Fibroblast of lung (primary cell): ENCODE measurements at regions not wholly inside any gene's neighbourhood (a gene's known extent, or its start where the extent isn't known, plus 50 kb on each side); places are given as distances from the start of the nearest gene placed in this dataset.
A peak's percentile ranks its signal among the peaks of the same experiment; 100 is the strongest.

Experiments
- DNase-seq, 2 donors: peaks; one replicate each; pipeline versions ENCODE4 v3.0.0 to v3.0.0-alpha.2; 2010; ENCODE audit warnings: low read depth in 2 of 2
- H2AFZ ChIP-seq: 2 replicates; pipeline ENCODE4 v1.5.1; 2012; ENCODE audit warnings: low read length, control low read depth, inconsistent platforms
- H3K27ac ChIP-seq: 2 replicates; pipeline ENCODE4 v1.5.1; 2011; ENCODE audit warnings: low read length, control low read depth; ENCODE audit not compliant: insufficient read depth
- H3K27me3 ChIP-seq: 2 replicates; pipeline ENCODE4 v1.5.1; 2011; ENCODE audit warnings: mild to moderate bottlenecking, low read length; ENCODE audit not compliant: control insufficient read depth, insufficient read depth
- H3K36me3 ChIP-seq: 2 replicates; pipeline ENCODE4 v1.5.1; 2011; ENCODE audit warnings: low read length; ENCODE audit not compliant: control insufficient read depth, insufficient read depth
- H3K4me1 ChIP-seq: 2 replicates; pipeline ENCODE4 v1.5.1; 2011; ENCODE audit warnings: low read length; ENCODE audit not compliant: control insufficient read depth, insufficient read depth; ENCODE audit errors: extremely low read depth
- H3K4me2 ChIP-seq: 2 replicates; pipeline ENCODE4 v1.5.1; 2011; ENCODE audit warnings: low read length, control low read depth; ENCODE audit not compliant: insufficient read depth; ENCODE audit errors: extremely low read depth
- H3K4me3 ChIP-seq, 4 experiments: fragments of 200-600 bp in 1 of 4; sonication (generic) in 1 of 4; replicated peaks in 1 of 4; 2 replicates each; pipeline ENCODE4 v1.5.1; 2011 to 2016; ENCODE audit warnings: low read length in 4 of 4, low read depth in 3 of 4, mild to moderate bottlenecking in 3 of 4, control low read depth in 2 of 4, inconsistent platforms in 1 of 4, mixed read lengths in 1 of 4; ENCODE audit not compliant: insufficient read depth in 1 of 4; ENCODE audit errors: control extremely low read depth in 1 of 4
- H3K79me2 ChIP-seq: 2 replicates; pipeline ENCODE4 v1.5.1; 2012; ENCODE audit warnings: mild to moderate bottlenecking, low read length, inconsistent platforms; ENCODE audit not compliant: control insufficient read depth, insufficient read depth
- H3K9ac ChIP-seq: 2 replicates; pipeline ENCODE4 v1.5.1; 2011; ENCODE audit warnings: mild to moderate bottlenecking, low read length, control low read depth; ENCODE audit not compliant: insufficient read depth
- H3K9me3 ChIP-seq: 2 replicates; pipeline ENCODE4 v1.5.1; 2012; ENCODE audit warnings: low read depth, low read length; ENCODE audit not compliant: control insufficient read depth, insufficient read depth
- H4K20me1 ChIP-seq: 2 replicates; pipeline ENCODE4 v1.5.1; 2011; ENCODE audit warnings: low read length; ENCODE audit not compliant: control insufficient read depth, insufficient read depth; ENCODE audit errors: extremely low read depth
- CTCF ChIP-seq, 2 donors: IDR thresholded peaks in 1 of 2; conservative IDR thresholded peaks in 1 of 2; 1 replicate in 1 of 2; 2 replicates in 1 of 2; pipeline ENCODE4 v1.5.1; 2011 to 2012; ENCODE audit warnings: low read length in 2 of 2, control low read depth in 1 of 2, inconsistent platforms in 1 of 2, low read depth in 1 of 2, mild to moderate bottlenecking in 1 of 2
- EZH2 ChIP-seq: IDR thresholded peaks from 2 replicates; pipeline ENCODE4 v1.5.1; 2012; ENCODE audit warnings: low read length, control low read depth, mild to moderate bottlenecking; ENCODE audit errors: missing control alignments

- H3K79me2 ChIP-seq, result no peaks in the 10 kb centered on the region
- H3K27me3 ChIP-seq, result peaks cover 3% of the 10 kb centered on the region
- H3K36me3 ChIP-seq, result no peaks in the 10 kb centered on the region
- no peak overlapping the region for H3K4me2 ChIP-seq
- no peaks in the 10 kb centered on the region for H4K20me1 ChIP-seq
- peak in 1 of 2 donors; percentile 32 for DNase-seq
- H3K4me1 ChIP-seq, result no peaks in the 10 kb centered on the region
- H3K4me3 ChIP-seq, result no peak overlapping the region
- no peak overlapping the region for H2AFZ ChIP-seq
- no peaks in the 10 kb centered on the region for H3K9me3 ChIP-seq
- TF ChIP-seq EZH2, result no peak
- no peak overlapping the region for H3K27ac ChIP-seq
- H3K9ac ChIP-seq, result no peak overlapping the region
Measured at GRCh38 chr6:44731485-44732095, 344.1 kb downstream of the CDC5L start.

- Histone ChIP-seq H3K9me3 (no peaks in the 10 kb centered on the region), H3K27me3 (peaks cover 3% of the 10 kb centered on the region), H4K20me1 (no peaks in the 10 kb centered on the region), H3K9ac (no peak overlapping the region), H3K36me3 (no peaks in the 10 kb centered on the region), H3K79me2 (no peaks in the 10 kb centered on the region), H3K27ac (no peak overlapping the region), H2AFZ (no peak overlapping the region), H3K4me2 (no peak overlapping the region), H3K4me3 (no peak overlapping the region), H3K4me1 (no peaks in the 10 kb centered on the region)
- no peak for TF ChIP-seq EZH2
- TF ChIP-seq CTCF (conservative IDR thresholded peaks at IDR 0.05 in 1 of 2, IDR thresholded peaks at IDR 0.05 in 1 of 2; ENCODE audit: low read depth in 1 of 2, low read length in 2 of 2), result no peak
- no peak for DNase-seq
Measured at GRCh38 chr6:44732243-44732642, 344.7 kb downstream of the CDC5L start.

- no peak for DNase-seq
- H3K9ac ChIP-seq, result no peak overlapping the region
- H3K4me1 ChIP-seq, result peaks cover 2% of the 10 kb centered on the region
- no peak overlapping the region for H2AFZ ChIP-seq
- H3K4me2 ChIP-seq, result no peak overlapping the region
- TF ChIP-seq CTCF (conservative IDR thresholded peaks at IDR 0.05 in 1 of 2, IDR thresholded peaks at IDR 0.05 in 1 of 2; ENCODE audit: low read depth in 1 of 2, low read length in 2 of 2), result no peak
- TF ChIP-seq EZH2, result no peak
- no peaks in the 10 kb centered on the region for H3K36me3 ChIP-seq
- peaks cover 3% of the 10 kb centered on the region for H3K27me3 ChIP-seq
- no peaks in the 10 kb centered on the region for H3K79me2 ChIP-seq
- H3K9me3 ChIP-seq, result no peaks in the 10 kb centered on the region
- no peak overlapping the region for H3K4me3 ChIP-seq
- H3K27ac ChIP-seq, result no peak overlapping the region
- no peaks in the 10 kb centered on the region for H4K20me1 ChIP-seq
Measured at GRCh38 chr6:44733126-44733525, 345.6 kb downstream of the CDC5L start.
